Natural killer cell (primary cell): ENCODE measurements at regions not wholly inside any gene's neighbourhood (a gene's known extent, or its start where the extent isn't known, plus 50 kb on each side); places are given as distances from the start of the nearest gene placed in this dataset.

Experiments used
- ATAC-seq, 3 donors: fragments of 150-1000 bp in 2 of 3; fragments of 200-7000 bp in 1 of 3; cut with Tn5 transposase; 1 replicate in 1 of 3; 2 replicates in 2 of 3; pipeline ENCODE4 v1.10.0; 2021; ENCODE audit warnings: mild to moderate bottlenecking in 2 of 3, moderate library complexity in 2 of 3
- DNase-seq, 2 donors: peaks; one replicate each; pipeline versions ENCODE4 v3.0.0 to v3.0.0-alpha.2; 2013 to 2021; ENCODE audit warnings: mixed read lengths in 1 of 2
- H3K27ac ChIP-seq: one replicate; pipeline ENCODE4 v1.5.1; 2013; ENCODE audit warnings: mild to moderate bottlenecking, low read length
- H3K27me3 ChIP-seq: one replicate; pipeline ENCODE4 v1.6.1; 2013; ENCODE audit warnings: low read length; ENCODE audit not compliant: control insufficient read depth, insufficient read depth
- H3K36me3 ChIP-seq: one replicate; pipeline ENCODE4 v1.6.1; 2013; ENCODE audit warnings: low read length; ENCODE audit not compliant: control insufficient read depth, insufficient read depth
- H3K4me1 ChIP-seq: one replicate; pipeline ENCODE4 v1.6.1; 2013; ENCODE audit warnings: low read length; ENCODE audit not compliant: control insufficient read depth, insufficient read depth
- H3K4me3 ChIP-seq: one replicate; pipeline ENCODE4 v1.5.1; 2013; ENCODE audit warnings: low read length
- H3K9me3 ChIP-seq: one replicate; pipeline ENCODE4 v1.6.1; 2013; ENCODE audit warnings: low read length; ENCODE audit not compliant: control insufficient read depth, insufficient read depth
- H3K27ac Mint-ChIP-seq, 2 donors: one replicate each; pipeline ENCODE4 v1.8.0; 2022; ENCODE audit warnings: mild to moderate bottlenecking in 2 of 2, mixed read lengths in 2 of 2, moderate library complexity in 1 of 2
- H3K27me3 Mint-ChIP-seq, 2 donors: one replicate each; pipeline ENCODE4 v1.8.0; 2022; ENCODE audit warnings: low read depth in 2 of 2, mixed read lengths in 2 of 2
- H3K36me3 Mint-ChIP-seq: one replicate; pipeline ENCODE4 v1.8.0; 2022; ENCODE audit warnings: mixed read lengths
- H3K4me1 Mint-ChIP-seq, 2 donors: one replicate each; pipeline ENCODE4 v1.8.0; 2022; ENCODE audit warnings: mixed read lengths in 2 of 2
- H3K4me3 Mint-ChIP-seq: one replicate; pipeline ENCODE4 v1.8.0; 2022; ENCODE audit warnings: mild to moderate bottlenecking, moderate library complexity, mixed read lengths
- H3K9me3 Mint-ChIP-seq, 2 donors: one replicate each; pipeline ENCODE4 v1.8.0; 2022; ENCODE audit warnings: mixed read lengths in 2 of 2
- WGBS: methylation state at CpG from one replicate; pipeline ENCODE4 v1.1.7; 2013; ENCODE audit warnings: missing lambda C conversion rate; ENCODE audit not compliant: insufficient coverage; 5-methylcytosine and 5-hydroxymethylcytosine counted together
- intact Hi-C: fragments of 100-400 bp; cut with micrococcal nuclease; formaldehyde crosslinking; loops from one replicate; pipeline ENCODE4 v1.14.2; 2022
- TF ChIP-seq, protein P1 (sequence below): fragments of 200-600 bp; IDR thresholded peaks from one replicate; pipeline ENCODE4 v1.8.0; 2022; ENCODE audit warnings: antibody characterized with exemption

DNA sequence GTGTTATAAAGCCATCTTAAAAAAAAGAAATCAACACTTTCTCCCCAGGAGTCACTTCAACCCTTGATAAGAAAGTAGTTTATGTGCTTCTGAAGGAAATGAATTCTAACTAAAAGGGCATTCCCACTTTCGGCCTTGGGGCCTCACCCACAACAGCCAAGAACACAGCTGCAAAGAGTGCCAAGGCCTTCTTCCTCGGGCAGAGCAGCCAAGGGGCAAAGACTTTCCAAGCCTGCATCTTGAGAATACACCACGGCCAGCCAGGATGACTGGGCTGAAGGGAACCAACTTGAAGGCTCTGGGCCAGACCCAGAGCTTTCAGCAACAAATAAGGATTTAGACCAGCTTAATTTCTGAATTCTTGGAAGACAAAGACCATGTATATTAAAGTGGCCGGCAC lies 60.4 kb upstream of the FOXN3 start:
- Histone ChIP-seq H3K36me3 (no peaks in the 10 kb centered on the region), H3K4me1 (peaks cover 6% of the 10 kb centered on the region), H3K4me3 (no peak overlapping the region), H3K9me3 (no peaks in the 10 kb centered on the region), H3K27me3 (no peaks in the 10 kb centered on the region), H3K27ac (no peak overlapping the region)
- Mint-ChIP-seq H3K36me3 (no peaks in the 10 kb centered on the region), H3K9me3 (no peaks in the 10 kb centered on the region), H3K4me3 (no peak overlapping the region), H3K4me1 (peaks cover 41 to 50% of the 10 kb centered on the region in 2 donors), H3K27me3 (no peaks in the 10 kb centered on the region), H3K27ac (peak overlapping the region in 1 of 2 donors; percentile 43)
- ATAC-seq (no peak), DNase-seq (no peak)
- intact Hi-C loops, result no loop called here
- TF ChIP-seq, protein P1, sequence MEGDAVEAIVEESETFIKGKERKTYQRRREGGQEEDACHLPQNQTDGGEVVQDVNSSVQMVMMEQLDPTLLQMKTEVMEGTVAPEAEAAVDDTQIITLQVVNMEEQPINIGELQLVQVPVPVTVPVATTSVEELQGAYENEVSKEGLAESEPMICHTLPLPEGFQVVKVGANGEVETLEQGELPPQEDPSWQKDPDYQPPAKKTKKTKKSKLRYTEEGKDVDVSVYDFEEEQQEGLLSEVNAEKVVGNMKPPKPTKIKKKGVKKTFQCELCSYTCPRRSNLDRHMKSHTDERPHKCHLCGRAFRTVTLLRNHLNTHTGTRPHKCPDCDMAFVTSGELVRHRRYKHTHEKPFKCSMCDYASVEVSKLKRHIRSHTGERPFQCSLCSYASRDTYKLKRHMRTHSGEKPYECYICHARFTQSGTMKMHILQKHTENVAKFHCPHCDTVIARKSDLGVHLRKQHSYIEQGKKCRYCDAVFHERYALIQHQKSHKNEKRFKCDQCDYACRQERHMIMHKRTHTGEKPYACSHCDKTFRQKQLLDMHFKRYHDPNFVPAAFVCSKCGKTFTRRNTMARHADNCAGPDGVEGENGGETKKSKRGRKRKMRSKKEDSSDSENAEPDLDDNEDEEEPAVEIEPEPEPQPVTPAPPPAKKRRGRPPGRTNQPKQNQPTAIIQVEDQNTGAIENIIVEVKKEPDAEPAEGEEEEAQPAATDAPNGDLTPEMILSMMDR, result no peak
- 94% methylated on average over 4 of the region's 4 CpGs for WGBS

DNA sequence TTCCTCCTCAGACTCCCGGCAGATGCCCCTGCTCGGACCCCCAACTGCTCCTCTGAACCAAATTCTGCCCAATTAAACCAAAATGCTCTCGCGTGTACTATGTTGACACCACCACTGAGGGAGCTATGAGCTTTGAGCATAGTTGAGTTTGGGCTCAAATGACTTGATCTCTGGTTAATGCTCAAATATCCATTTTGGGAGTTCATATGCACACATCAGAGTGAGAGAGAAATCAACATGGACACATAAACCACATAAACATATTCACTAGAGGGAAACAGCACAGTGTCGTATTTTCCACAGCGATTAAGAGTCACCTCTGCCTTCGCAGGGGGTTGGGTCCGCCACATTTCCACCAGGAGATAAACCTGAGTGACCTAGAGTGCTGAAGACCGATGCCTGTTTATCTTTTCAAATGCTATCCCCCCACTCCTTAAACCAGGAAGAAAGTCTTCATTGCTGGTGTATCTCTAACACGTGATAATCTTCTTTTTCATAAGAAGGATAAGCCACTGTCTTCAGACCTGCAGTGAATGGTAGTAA lies 59.4 kb upstream of the FOXN3 start:
- Histone ChIP-seq H3K27ac (no peak overlapping the region), H3K36me3 (no peaks in the 10 kb centered on the region), H3K4me3 (no peak overlapping the region), H3K27me3 (no peaks in the 10 kb centered on the region), H3K4me1 (peaks cover 9% of the 10 kb centered on the region), H3K9me3 (no peaks in the 10 kb centered on the region)
- DNase-seq, result no peak
- no peaks in the 10 kb centered on the region for H3K9me3 Mint-ChIP-seq
- ATAC-seq, result no peak
- intact Hi-C loops, result no loop called here
- 99% methylated on average over 10 of the region's 10 CpGs for whole genome bisulfite sequencing
- TF ChIP-seq, protein P1, result no peak
- H3K27me3 Mint-ChIP-seq, result no peaks in the 10 kb centered on the region
- H3K27ac Mint-ChIP-seq, result peak overlapping the region; percentile 10 to 67
- peaks cover 41 to 47% of the 10 kb centered on the region in 2 donors for H3K4me1 Mint-ChIP-seq
- no peaks in the 10 kb centered on the region for H3K36me3 Mint-ChIP-seq
- H3K4me3 Mint-ChIP-seq, result no peak overlapping the region

DNA sequence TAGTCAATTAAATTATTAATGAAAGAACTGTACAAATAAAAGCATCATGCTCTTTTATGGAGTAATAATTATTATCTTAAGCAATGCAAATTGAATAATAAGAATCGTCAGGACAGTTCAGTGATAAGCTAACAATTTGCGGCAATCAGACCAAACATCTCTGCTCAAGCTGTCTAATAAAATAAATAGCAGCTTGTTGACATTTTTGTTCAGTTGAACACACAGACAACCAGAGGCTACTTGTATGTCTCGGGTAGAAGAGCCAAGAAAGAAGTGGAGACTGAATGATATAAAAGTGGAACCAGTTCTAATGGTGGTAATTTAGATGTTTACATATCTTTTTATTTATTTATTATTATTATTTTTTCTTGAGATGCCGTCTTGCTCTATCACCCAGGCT lies 57.4 kb upstream of the FOXN3 start:
- Mint-ChIP-seq H3K27me3 (no peaks in the 10 kb centered on the region), H3K27ac (no peak overlapping the region), H3K4me1 (peaks cover 51 to 60% of the 10 kb centered on the region in 2 donors), H3K9me3 (no peaks in the 10 kb centered on the region), H3K4me3 (no peak overlapping the region), H3K36me3 (no peaks in the 10 kb centered on the region)
- intact Hi-C loops, result no loop called here
- Histone ChIP-seq H3K9me3 (no peaks in the 10 kb centered on the region), H3K4me3 (no peak overlapping the region), H3K27ac (no peak overlapping the region), H3K27me3 (no peaks in the 10 kb centered on the region), H3K36me3 (no peaks in the 10 kb centered on the region), H3K4me1 (peaks cover 11% of the 10 kb centered on the region)
- ATAC-seq, result no peak
- DNase-seq, result no peak
- 93% methylated on average over 4 of the region's 4 CpGs for WGBS
- TF ChIP-seq, protein P1, result no peak

DNA sequence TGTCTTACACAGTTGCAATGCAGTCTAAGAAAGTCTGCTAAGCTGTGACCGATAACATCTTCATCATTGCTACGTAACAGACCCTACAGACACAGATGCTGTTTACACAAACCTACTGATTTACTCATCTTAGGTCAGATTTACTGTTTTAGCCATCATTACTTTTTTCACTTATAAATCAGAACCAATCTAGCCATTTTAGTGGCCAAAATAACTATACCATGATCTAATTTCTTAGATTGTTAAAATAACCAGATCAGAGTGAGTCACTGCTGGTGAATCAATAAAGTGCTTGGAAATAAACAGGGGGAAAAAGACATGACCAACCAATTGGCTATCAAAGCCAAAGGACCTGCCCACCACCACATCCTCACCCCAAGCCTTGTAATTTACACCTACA lies 57.0 kb upstream of the FOXN3 start:
- ATAC-seq, result no peak
- H3K27ac Mint-ChIP-seq, result no peak overlapping the region
- Histone ChIP-seq H3K36me3 (no peaks in the 10 kb centered on the region), H3K4me3 (no peak overlapping the region), H3K27ac (no peak overlapping the region), H3K27me3 (no peaks in the 10 kb centered on the region), H3K9me3 (no peaks in the 10 kb centered on the region), H3K4me1 (peaks cover 11% of the 10 kb centered on the region)
- WGBS, result 98% methylated on average over 2 of the region's 2 CpGs
- no peaks in the 10 kb centered on the region for H3K36me3 Mint-ChIP-seq
- no peak overlapping the region for H3K4me3 Mint-ChIP-seq
- DNase-seq, result no peak
- TF ChIP-seq, protein P1, result no peak
- H3K4me1 Mint-ChIP-seq, result peaks cover 50 to 60% of the 10 kb centered on the region in 2 donors
- H3K9me3 Mint-ChIP-seq, result no peaks in the 10 kb centered on the region
- no peaks in the 10 kb centered on the region for H3K27me3 Mint-ChIP-seq
- intact Hi-C loops, result no loop called here
